Tibial nerve (tissue), 4 donors: ENCODE measurements at regions not wholly inside any gene's neighbourhood (a gene's known extent, or its start where the extent isn't known, plus 50 kb on each side); places are given as distances from the start of the nearest gene placed in this dataset.
"Not testable (repeated sequence)": the region's sequence is repeated elsewhere in the genome, so short reads cannot be mapped to it uniquely, and the experiment has no call there.

Source experiments
- DNase-seq, 2 donors: peaks; one replicate each; pipeline ENCODE4 v3.0.0-alpha.2; 2019; ENCODE audit warnings: low spot score in 2 of 2
- H3K27ac ChIP-seq, 4 donors: fragments of 200-600 bp; sonication (generic) in 3 of 4; one replicate each; pipeline ENCODE4 v1.5.1; 2017 to 2019; ENCODE audit warnings: mild to moderate bottlenecking in 1 of 4
- H3K27me3 ChIP-seq, 2 donors: fragments of 200-600 bp; sonication (generic) in 1 of 2; one replicate each; pipeline versions ENCODE4 v1.5.1 to v1.6.0; 2017 to 2019
- H3K36me3 ChIP-seq, 3 donors: fragments of 200-600 bp; sonication (generic); one replicate each; pipeline ENCODE4 v1.5.1; 2018 to 2019
- H3K4me1 ChIP-seq, 4 donors: fragments of 200-600 bp; sonication (generic) in 3 of 4; one replicate each; pipeline ENCODE4 v1.5.1; 2017 to 2019
- H3K4me3 ChIP-seq, 4 donors: fragments of 200-600 bp; sonication (generic) in 3 of 4; one replicate each; pipeline ENCODE4 v1.5.1; 2017 to 2019; ENCODE audit warnings: mild to moderate bottlenecking in 1 of 4, moderate library complexity in 1 of 4
- H3K9me3 ChIP-seq, 4 donors: fragments of 200-600 bp; sonication (generic) in 3 of 4; one replicate each; pipeline ENCODE4 v1.5.1; 2017 to 2019
- EP300 ChIP-seq, 2 donors: sonication (generic); formaldehyde crosslinking; IDR thresholded peaks; one replicate each; pipeline ENCODE4 v1.6.1; 2017; ENCODE audit warnings: antibody characterized with exemption in 2 of 2, mild to moderate bottlenecking in 1 of 2
- POLR2A ChIP-seq, 2 donors: fragments of 450-650 bp; IDR thresholded peaks; one replicate each; pipeline ENCODE4 v1.6.1; 2017; ENCODE audit warnings: antibody characterized with exemption in 2 of 2, mild to moderate bottlenecking in 2 of 2, moderate library complexity in 2 of 2
- WGBS, 2 donors: methylation state at CpG; one replicate each; pipeline ENCODE4 v1.1.5; 2018; 5-methylcytosine and 5-hydroxymethylcytosine counted together
- TF ChIP-seq, protein P1 (sequence below), 5 experiments: fragments of 200-600 bp in 3 of 5; fragments of 450-650 bp in 2 of 5; sonication (generic) in 3 of 5; IDR thresholded peaks; one replicate each; pipeline ENCODE4 v1.5.1; 2016 to 2019; ENCODE audit warnings: antibody characterized with exemption in 5 of 5, mild to moderate bottlenecking in 3 of 5, moderate library complexity in 2 of 5

DNA sequence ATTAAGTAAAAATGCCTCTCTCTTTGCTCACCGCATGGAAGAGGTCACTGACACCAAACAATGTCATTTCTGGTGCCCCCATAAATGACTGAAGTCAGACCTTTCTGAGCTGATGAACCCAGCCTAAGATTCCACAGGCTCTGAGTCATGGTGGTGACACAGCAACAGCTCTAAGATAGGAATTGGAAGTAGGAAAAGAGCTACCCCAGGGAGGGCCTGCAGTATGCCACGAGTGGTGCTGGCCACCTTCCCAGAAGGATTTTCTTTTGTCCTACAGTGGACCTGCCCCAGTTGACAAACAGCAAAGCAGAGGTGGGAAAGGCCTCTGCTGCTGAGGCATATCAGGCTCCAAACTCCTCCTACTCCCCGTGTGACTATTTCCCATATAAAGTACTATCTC lies 208.1 kb downstream of the MINAR1 start:
- no peaks in the 10 kb centered on the region for H3K36me3 ChIP-seq
- WGBS, 2 donors = 52 to 53% methylated on average over 3 of the region's 3 CpGs
- H3K9me3 ChIP-seq = peaks cover 0 to 20% (median 2%) of the 10 kb centered on the region in 4 donors
- no peaks in the 10 kb centered on the region for H3K4me1 ChIP-seq
- TF ChIP-seq POLR2A (IDR thresholded peaks at IDR 0.05) = no peak
- TF ChIP-seq, protein P1, sequence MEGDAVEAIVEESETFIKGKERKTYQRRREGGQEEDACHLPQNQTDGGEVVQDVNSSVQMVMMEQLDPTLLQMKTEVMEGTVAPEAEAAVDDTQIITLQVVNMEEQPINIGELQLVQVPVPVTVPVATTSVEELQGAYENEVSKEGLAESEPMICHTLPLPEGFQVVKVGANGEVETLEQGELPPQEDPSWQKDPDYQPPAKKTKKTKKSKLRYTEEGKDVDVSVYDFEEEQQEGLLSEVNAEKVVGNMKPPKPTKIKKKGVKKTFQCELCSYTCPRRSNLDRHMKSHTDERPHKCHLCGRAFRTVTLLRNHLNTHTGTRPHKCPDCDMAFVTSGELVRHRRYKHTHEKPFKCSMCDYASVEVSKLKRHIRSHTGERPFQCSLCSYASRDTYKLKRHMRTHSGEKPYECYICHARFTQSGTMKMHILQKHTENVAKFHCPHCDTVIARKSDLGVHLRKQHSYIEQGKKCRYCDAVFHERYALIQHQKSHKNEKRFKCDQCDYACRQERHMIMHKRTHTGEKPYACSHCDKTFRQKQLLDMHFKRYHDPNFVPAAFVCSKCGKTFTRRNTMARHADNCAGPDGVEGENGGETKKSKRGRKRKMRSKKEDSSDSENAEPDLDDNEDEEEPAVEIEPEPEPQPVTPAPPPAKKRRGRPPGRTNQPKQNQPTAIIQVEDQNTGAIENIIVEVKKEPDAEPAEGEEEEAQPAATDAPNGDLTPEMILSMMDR (IDR thresholded peaks at IDR 0.05) = no peak
- no peak for TF ChIP-seq EP300 (IDR thresholded peaks at IDR 0.05)
- DNase-seq = no peak
- H3K27ac ChIP-seq = no peak overlapping the region
- no peaks in the 10 kb centered on the region for H3K27me3 ChIP-seq
- no peak overlapping the region for H3K4me3 ChIP-seq

DNA sequence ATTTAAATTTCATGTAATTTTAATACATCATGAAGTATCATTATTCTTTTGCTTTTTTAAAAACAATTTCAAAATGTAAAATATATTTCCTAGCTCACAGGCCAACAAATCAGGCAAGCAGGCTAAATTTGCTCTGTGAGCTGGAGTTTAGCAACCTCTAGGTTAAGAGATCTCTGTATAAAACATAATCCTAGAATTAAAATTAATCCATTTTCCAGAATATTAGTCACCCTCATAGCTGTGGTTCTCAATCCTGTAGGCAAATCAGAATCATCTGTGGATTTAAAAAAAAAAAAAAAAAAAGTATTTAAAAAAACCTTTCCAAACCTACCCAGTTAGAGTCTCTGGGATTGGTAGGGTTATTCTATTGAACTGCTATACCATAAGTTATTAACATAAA lies 209.7 kb downstream of the MINAR1 start:
- Histone ChIP-seq H3K4me1 (no peaks in the 10 kb centered on the region), H3K9me3 (peaks cover 0 to 28% (median 4%) of the 10 kb centered on the region in 4 donors), H3K27ac (no peak overlapping the region), H3K27me3 (no peaks in the 10 kb centered on the region), H3K36me3 (no peaks in the 10 kb centered on the region), H3K4me3 (no peak overlapping the region)
- DNase-seq = no peak
- TF ChIP-seq POLR2A (IDR thresholded peaks at IDR 0.05) = no peak
- no peak for TF ChIP-seq EP300 (IDR thresholded peaks at IDR 0.05)
- TF ChIP-seq, protein P1 (IDR thresholded peaks at IDR 0.05) = no peak

DNA sequence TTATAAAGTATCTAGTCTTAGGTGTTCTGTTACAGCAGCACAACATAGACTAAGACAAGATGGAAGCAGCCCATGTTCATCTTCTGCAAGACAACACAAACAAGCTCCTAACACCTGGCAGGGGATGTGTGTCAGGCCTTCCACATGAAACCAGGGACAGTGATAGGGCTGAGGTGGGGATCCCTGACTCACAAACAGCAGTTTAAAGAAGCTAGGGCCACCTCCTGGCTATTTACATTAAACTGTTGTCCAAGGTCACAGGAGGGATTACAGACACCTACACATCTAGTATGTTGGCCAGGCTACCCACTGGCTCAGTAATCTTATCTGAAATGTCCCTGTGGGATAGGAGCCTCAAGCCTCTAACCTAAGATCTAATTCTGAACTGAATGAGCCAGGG lies 211.3 kb downstream of the MINAR1 start:
- TF ChIP-seq, protein P1 (IDR thresholded peaks at IDR 0.05) = no peak
- TF ChIP-seq EP300 (IDR thresholded peaks at IDR 0.05) = no peak
- TF ChIP-seq POLR2A (IDR thresholded peaks at IDR 0.05) = no peak
- Histone ChIP-seq H3K36me3 (no peaks in the 10 kb centered on the region), H3K4me1 (no peaks in the 10 kb centered on the region), H3K27ac (no peak overlapping the region), H3K9me3 (peaks cover 0 to 31% (median 4%) of the 10 kb centered on the region in 4 donors), H3K27me3 (no peaks in the 10 kb centered on the region), H3K4me3 (no peak overlapping the region)
- no peak for DNase-seq

DNA sequence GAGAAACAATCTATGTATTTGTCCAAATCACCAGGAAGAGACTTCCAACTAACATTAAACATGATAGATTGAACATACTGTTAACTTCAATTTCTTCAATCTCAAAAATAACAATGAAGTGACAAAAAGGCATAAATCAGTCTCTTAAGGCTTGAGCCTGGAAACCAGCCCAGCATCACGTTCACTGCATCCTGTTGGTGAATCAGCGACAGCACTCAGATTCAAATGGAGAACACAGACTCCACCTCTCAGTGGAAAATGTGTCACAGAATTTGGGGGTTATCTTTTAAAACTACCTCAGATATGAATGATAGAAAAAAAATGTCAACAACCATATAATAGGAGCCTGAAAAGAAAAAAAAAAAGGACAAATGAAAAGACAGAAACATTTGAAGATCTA lies 212.0 kb downstream of the MINAR1 start:
- WGBS, 2 donors = 40 to 50% methylated on average over 2 of the region's 2 CpGs

DNA sequence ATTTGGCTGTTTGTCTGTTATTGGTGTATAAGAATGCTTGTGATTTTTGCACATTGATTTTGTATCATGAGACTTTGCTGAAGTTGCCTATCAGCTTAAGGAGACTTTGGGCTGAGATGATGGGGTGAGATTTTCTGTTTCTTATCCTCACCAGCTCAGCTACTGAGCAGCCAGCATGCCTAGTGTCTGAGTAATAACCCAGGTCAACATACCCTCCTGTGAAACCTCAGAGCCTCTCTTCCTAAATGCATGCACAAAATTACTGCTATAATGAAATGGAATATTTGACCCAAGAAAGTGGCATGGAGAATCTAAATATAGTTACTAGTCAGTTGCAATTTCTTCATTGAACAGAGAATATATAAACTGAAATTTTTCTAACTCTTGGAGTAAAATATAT lies 220.8 kb downstream of the MINAR1 start:
- H3K36me3 ChIP-seq, H3K27me3 ChIP-seq, H3K4me1 ChIP-seq, DNase-seq, H3K27ac ChIP-seq, H3K4me3 ChIP-seq: not testable (repeated sequence)
- peaks cover 0 to 19% (median 0%) of the 10 kb centered on the region in 4 donors for H3K9me3 ChIP-seq

More for the DNA sequence above, 212.0 kb downstream of the MINAR1 start:
- Histone ChIP-seq H3K27me3 (no peaks in the 10 kb centered on the region), H3K36me3 (no peaks in the 10 kb centered on the region), H3K4me3 (no peak overlapping the region), H3K9me3 (peaks cover 0 to 31% (median 4%) of the 10 kb centered on the region in 4 donors), H3K27ac (no peak overlapping the region), H3K4me1 (no peaks in the 10 kb centered on the region)
- DNase-seq = no peak
- no peak for TF ChIP-seq EP300 (IDR thresholded peaks at IDR 0.05)
- TF ChIP-seq, protein P1 (IDR thresholded peaks at IDR 0.05) = no peak
- no peak for TF ChIP-seq POLR2A (IDR thresholded peaks at IDR 0.05)

DNA sequence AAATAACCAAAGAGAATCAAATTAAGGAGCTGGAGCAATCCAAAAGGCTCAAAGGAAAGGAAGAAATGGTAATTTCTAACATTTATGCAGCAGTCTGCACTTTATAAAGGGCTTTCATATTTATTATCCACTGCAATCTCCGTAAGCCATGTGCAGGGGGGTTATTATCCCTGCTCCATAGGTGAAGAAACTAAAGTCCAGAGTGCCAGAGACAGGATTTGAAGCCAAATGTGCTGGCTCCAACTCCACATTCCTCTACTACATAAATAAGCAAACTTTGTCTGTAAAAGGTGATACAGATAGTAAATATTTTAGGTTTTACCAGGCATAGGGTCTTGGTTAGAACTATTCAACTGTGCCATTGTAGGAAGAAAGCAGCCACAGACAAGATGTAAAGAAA lies 221.4 kb downstream of the MINAR1 start:
- 48 to 65% methylated on average over 1 of the region's 1 CpG for WGBS, 2 donors
- no peak for DNase-seq

More for the DNA sequence above, 221.4 kb downstream of the MINAR1 start:
- no peaks in the 10 kb centered on the region for H3K36me3 ChIP-seq
- no peak overlapping the region for H3K27ac ChIP-seq
- TF ChIP-seq, protein P1 (IDR thresholded peaks at IDR 0.05) = no peak
- TF ChIP-seq EP300 (IDR thresholded peaks at IDR 0.05) (no peak), POLR2A (IDR thresholded peaks at IDR 0.05) (no peak)
- no peak overlapping the region for H3K4me3 ChIP-seq
- no peaks in the 10 kb centered on the region for H3K4me1 ChIP-seq
- peaks cover 0 to 19% (median 0%) of the 10 kb centered on the region in 4 donors for H3K9me3 ChIP-seq
- no peaks in the 10 kb centered on the region for H3K27me3 ChIP-seq
